NCI-H1694 (cell line): ENCODE measurements at regions not wholly inside any gene's neighbourhood (a gene's known extent, or its start where the extent isn't known, plus 50 kb on each side); places are given as distances from the start of the nearest gene placed in this dataset.

Source experiments
- DNase-seq: peaks from one replicate; lab custom pipeline; 2025; lab: John Stamatoyannopoulos, UW

DNA sequence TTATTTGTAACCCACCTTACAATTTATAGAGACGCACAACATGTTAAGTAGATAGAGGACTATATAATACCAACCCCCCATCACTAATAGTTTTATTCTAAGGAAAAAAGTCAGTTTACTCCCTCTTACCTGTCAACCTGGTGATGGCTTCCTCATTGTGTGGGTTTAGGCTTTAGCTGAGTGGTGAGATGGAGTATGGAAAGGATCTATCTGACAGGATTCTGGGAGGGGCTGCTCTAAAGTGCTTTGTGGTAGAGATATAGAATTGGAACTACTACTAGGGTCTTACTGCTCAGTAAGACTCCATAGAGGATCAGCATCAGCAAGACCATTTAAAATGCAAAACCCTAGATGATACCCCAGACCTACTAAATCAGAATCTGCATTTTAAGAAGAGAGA, 82.1 kb upstream of the IFNE start:
- DNase-seq, result no peak

DNA sequence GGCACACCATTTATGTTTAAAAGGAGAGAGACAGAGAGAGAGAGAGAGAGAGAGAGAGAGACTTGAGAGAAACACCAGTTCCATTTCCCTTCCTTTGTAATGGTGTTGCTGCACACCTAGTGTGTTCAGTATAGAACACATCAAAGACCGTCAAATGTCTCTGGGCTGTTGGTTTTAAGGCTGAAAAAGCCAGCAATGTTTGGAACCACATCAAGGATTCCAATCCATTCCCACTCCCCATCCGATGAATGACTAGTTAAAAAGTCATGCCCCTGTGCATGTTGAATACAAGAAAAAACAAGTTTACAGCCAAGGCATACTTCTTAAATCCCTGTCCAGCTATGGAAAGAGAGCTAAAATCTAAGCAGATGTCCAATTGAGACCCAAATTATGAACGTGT, 83.0 kb upstream of the IFNE start:
- DNase-seq, result no peak

DNA sequence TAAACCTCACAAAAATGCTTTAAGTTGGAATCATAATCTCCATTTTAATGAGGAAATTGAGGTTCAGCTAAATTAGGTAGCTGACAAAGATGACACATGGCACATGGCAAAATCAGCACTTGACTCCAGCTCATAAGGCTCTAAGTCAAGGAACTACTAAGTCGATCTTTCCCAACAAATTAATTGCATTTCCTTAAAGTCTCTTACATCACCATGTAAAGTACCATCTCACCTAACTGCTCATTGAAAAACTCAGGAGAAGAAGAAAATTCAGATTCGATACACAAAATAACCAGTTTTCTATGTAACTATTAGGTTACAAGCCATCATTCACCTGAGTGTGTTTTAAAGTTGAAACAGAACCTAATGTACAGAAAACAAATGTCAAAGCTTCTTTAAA, 85.8 kb upstream of the IFNE start:
- DNase-seq, result no peak

DNA sequence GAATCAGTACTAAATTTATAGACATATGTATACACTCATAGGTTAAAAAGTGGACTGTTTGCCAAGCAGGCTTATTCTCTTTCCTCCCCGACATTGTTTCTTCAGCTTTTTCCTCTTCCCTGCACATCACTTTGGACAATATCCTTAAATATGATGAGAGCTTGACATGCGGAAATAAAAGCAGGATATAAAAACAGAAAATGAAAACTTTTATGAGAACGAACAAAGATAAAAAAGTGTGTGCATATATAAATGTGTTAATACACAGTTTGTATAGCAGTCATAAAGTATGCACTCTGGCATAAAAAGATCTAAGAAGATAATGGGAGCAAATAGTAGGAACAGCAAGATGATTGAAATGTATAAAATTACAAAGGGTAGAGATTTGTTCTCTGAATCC, 86.4 kb upstream of the IFNE start:
- no peak for DNase-seq

DNA sequence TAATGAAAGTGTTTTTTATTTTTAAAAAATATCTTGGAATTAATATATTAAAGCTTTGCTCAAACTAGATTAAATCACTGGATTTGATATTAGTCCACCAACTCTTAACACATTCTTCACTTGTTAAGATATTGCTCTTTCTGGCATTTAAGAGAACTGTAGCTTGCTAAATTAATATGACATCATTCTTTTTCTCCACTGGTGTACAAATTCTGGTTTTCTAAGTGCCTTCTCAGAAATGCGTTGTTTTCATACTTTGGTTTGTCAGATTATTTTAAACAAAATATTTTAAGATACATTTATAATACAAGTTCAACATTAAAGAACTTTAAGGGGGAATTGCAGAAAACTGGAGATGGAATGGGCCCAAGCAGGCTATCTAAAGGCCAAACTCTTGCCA, 87.6 kb upstream of the IFNE start:
- no peak for DNase-seq

DNA sequence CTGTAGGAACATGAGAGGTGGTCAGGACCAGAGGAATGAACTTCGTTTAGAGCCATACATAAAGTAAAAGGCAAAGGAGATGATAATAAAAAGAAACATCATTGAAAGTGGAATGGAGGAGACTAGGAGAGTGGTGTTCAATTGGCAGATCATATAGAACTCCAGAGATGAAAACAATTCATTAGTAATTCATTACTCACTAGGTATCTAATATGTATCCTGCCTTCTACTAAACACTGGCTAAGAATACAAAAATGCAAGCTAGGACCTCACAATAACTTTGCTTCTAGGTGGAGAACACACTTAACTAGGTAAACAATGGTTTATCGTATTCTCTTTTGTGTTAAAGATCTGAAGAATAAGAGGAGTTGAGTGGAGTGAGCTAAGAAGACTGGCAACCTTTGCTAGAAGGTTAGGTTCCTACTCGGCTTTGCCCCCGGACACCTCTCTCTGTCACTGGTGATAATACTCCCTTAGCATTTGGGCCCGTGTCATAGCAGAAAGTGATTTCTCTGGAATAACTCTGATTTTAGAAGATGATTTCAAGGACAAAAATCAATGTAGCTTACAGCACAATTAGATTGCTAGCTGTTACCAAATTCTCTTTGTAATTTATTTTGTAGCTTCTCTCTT, 88.6 kb upstream of the IFNE start:
- no peak for DNase-seq

DNA sequence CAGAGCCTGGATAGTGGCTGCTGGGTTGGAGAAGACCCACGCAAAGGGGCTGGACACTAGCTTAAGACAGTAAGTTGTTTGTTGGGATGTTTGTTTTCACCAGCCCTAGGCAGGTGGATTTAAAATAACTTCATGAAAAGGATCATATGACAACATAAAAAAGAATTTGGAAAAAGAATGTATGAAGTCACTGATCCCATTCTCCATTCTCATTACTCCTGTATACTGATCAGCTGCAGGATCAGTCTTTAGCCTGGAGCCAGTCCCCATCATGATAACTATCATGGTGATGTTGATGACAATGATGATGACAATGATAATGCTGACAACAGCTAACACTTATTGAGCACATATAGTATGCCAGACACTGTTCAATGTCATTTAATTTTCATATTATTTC, 92.1 kb upstream of the IFNE start:
- no peak for DNase-seq

DNA sequence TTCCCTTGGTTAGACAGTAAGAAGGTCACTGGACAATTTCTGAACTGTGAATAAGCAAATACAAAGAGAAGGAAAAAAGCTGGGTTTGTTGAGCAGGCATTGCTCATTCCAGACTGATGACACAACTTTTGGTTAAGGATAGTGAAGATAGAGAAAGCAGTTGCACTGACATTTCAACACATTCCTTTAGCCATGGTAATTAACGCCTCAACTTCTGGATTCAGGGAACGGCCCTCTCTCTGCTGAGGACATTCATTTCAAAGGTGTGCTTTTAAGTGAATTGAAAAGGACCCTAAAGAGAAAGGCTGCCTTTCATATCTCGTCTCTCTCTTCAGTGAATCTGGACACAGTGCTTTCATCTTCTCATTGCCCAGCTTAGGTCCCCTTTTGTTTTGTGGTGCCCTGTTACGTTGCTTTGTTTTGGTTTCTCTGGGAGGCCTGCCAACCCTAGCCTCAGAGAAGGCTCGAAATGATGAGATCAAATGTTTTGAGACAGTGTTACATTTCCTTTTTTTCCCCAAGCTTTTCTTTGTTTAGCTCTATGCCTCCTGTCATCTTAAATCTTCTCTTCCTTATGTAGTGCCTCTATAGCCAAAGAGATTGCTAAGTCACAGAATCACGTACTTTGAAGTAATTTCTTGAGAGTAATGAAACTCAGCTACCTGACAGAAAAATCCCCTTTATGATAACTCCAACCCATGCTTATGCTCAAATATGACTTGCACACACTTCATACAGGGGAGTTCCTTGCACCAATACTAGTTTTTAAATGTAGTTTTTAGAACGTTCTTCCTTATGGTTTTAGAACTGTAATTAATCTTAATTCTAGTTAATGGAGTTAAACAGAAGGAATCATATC, 94.4 kb upstream of the IFNE start:
- no peak for DNase-seq

DNA sequence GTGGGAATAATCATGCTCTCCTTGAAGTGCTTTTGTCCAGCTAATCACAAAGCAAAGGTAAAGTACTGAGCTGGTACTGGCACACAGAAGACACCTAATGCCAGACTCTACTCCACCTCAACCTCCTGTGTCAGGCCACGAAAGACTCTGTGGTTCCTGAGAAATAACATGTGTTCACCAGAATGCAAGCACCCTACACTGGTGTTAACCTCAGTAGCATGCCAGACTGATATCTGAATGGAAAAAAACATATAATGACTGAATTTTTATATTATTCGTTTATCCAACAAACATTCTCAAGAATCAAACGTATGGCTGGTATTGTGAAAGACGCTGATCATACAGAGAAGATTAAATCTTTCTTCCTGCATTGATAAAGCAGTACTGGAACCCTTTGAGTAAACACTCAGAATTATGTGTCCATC, 97.1 kb upstream of the IFNE start:
- no peak for DNase-seq

DNA sequence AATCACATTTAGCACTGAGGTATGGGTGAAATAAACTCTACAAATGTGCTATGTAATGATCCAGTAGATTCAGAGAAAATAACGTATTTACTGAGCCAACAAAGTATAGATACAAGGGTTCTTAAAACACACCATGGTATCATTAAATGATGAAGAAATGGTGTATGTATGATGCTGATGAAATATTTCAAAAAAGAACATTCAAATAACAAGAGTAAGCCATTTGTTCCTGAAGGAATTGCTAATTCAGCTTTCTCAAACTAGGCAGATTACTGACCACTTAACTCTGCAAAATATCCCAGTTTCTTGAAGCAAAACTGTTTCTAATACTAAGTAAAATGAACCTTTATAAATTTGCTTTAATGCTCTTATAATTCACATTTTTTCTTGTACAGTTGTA, 97.6 kb upstream of the IFNE start:
- DNase-seq, result no peak

DNA sequence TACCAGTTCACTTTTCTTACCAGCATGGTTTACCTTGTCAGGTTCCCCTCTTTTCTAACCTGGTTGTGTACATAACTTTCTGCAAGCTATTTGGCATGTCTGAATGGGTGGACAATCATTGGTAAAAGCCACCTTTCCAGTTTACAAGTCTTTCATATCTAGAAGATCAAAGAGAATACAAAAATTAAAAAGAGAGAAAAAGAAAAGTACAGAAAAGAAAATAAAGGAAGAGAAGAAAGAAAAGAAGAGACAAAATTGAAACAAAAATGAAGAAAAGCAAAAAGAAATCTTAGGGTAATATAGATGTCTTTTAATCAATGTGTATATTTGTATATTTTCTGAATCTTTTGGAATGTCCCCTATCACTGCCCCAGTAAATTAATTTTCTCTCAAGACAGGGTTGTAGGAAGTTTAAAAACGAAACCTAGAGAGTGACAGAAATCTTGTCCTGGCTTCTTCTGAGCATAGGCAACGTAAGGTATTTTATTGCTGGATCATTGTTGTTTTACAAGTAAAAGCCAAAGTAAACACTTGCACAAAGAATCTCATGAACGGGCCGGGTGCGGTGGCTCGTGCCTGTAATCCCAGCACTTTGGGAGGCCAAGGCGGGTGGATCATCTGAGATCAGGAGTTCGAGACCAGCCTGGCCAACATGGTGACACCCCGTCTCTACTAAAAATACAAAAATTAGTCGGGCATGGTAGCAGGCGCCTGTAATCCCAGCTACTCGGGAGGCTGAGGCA, 98.7 kb upstream of the IFNE start:
- no peak for DNase-seq

DNA sequence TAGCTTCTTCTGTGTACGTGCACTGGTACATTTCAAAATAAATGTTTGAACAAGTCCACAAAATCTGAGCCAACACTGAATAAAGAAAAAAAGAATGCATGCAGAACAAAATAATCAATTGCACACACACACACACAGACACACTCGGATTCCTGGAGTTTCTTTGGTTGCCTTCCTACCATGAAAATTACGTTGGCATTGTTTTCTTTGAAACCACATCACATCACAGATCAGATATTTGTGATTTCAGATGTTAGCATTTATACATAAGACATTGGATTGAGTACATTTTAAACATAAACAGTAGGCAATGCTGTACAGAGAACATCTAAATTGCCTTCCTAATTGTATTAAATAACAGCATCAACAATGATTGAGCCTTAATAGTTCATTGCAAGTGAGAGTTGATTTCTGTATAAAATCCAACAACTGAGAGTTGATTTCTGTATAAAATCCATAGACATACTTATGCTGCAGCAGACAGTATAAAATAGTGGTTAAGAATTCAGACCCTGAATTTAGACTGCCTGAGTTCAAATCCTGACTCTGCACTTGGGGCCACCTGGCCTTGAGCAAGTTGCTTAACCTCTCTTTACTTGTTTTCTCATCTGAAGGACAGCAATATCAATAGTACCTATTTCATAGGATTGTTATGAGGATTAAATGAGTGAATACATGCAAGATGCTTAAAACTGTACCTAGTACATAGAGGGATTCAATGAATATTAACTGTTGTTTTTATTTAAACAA, 101.7 kb upstream of the IFNE start:
- DNase-seq, result no peak

DNA sequence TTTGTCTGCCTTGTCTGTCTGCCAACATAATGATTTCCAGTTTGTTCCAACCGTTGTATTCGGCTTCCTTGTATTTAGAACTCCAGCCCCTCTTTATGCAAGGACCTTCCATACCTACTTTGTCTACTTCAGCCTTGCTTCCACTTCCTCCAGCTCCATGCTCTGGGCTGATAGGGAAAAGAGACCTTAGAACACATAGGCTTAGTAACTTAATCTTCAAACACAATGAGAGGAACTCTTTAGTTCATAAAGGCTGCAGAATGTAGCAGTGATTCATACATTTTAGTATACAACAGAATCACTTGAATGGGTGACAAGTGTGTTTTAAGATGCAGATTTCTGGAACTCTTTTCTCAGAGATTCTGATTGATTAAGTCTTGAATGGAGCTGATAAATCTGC, 102.8 kb upstream of the IFNE start:
- no peak for DNase-seq

DNA sequence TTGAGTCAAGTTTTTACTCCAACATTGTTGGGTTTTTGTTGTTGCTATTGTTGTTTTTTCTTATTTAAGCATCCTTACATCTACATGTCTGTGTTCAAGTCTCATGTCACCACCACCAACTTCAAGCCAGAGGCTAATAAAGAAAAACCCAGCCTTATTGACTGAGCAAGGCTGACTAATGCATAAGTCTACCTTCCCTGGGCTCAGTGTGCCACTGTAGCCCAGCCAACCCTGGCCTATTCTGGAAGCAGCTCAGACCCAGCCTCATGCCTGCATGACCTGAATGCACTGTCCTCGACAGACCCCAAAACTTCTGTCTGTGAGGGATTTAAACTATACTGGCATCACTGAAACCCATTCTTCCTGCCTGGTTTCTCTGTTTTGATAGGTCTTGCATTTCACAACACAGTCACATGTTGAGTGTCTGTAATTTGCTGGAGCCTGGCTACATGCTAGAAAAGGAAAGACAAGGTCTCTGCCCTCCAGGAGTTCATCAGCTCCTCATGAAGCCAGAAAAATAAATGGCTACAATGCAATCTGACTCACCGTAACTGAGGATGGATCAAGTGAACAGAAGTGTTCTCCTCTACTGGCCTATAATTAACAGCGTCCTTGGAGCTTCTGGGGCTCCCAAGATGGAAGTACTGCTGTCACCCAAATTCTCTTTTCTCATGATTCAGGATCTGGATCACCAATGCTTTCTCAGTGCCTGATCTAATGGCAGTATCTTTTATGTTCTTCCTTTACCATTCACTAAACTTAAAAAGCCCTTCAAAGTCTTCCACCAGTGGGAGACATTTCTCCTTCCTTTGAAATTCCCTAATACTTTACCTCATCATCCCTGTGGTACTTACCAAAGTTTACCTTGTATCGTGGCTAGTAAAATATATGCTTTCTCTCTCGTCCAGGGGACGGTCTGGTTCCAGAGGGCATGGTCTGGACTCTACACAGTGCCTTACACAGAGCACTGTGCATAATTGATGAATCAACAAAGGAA, 103.9 kb upstream of the IFNE start:
- no peak for DNase-seq

DNA sequence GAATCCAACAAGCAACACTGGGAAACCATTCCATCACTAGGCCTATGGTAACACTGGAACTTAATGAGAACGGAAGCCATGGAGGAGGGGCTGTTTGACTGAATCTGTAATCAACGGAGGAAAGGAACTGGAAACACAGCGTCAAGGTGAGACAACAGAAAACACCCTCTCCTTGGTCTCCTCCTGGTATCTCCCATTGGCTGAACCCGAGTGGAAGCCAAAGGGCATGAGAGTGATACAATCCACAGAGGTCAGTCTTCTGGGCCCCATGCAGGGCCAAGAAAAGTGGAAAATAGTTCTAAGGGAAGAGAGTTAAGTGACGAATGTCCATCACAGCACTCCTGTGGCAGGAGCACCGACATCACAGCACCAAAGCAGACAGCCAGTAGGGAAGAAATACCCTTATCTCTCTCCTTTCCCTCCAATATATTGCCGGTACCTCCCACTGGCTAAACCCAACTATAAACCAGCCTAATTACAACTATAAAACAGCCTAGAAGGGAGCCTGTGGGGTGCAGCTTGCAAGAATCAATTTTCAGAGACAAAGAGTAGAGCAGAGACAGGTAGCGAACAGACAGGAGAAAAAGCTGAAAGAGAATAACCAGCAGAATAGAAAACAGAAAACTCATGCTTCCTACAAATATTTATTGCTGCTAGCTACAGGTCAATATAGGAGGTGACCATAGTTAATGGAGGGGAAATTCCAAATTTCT, 107.4 kb upstream of the IFNE start:
- no peak for DNase-seq

DNA sequence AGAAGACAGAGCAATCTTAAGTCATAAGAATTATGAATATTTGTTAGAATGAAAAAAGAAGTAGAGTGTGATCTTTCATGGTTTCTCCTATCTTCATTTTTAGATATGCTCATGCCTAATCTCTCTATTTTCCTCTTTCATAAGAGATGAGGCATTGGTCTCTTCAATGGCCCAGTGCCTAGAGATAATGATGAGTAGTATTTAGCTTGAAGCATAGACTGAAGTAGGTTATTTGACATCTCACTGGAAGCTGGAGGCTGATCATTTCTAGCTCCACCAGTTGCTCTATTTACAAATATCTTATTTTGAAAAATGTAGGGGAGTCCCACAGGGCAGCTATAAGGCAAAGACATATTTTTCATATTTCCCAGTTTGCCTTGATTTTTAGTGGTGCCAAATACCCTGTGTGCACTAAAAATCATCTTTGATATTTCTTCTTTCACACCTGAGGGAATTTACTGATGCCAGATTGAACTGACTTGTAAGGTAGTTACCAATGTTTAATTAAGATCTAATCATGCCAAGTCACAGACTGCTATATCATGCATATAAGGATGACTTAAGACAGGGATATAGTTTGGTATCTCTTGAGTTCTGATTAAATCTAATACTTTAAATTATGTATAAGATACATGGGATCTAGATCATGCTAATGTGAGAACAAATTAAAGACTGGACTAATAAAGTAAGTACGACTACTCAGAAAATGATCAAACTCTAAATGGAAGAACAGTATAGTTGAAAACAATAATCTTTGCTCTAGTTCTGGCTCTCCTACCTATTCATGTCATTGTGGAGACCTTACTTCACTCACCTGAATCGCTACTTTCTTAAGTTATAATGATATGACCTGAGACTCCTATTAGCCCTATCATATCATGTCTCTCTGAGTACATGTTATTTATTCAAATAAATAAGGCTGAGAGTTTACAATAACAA, 108.2 kb upstream of the IFNE start:
- no peak for DNase-seq

DNA sequence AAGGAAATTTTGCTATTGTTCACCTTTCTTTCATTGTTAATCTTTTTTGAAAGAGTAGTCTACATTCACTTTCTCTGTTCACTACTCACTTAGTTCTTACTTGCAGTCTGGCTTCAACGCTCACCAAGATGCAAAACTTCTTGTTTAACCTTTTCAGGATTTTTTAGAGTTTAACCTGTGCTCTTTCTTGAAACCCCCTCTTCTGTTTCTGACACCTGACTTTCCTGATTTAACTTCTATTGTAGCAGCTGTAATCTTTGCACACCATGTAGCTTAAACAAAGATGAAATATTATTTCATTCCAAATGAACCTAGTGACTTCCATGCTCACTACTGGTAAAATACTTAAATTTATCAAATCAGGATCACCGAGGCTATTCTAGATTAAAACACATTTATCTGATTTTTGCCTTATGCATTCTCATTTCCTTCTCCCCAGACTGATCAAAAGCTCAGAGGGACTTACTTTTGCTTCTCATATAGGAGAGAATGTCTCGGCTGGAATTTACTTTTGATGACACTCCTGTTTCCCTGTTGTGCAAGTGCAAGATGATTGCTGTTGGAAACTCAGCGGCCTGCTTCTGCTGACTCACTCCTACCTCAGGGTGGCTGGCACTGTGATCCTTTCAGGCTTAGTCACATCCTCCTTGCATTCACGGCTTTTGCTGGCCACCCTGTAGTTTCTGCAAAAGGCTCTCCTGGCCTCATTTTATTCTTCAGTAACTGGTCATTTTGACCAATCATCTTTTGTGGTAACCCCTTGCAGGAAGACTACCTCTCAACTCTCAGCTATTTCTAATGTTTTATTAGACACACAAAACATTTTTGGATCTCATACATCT, 109.3 kb upstream of the IFNE start:
- no peak for DNase-seq

DNA sequence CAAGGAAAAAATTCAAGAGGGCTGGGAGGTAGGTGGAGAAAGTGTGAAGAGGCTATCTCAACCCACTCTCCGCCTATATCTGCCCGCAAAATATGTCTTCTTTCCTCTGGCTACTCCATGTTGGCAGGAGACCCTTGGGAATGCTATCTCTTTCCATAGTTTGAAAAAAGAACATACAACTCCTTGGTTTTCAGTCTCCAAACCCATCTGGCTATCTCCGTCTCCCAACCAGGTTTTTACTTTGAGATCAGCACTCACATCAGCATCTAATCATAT, 109.9 kb upstream of the IFNE start:
- no peak for DNase-seq

DNA sequence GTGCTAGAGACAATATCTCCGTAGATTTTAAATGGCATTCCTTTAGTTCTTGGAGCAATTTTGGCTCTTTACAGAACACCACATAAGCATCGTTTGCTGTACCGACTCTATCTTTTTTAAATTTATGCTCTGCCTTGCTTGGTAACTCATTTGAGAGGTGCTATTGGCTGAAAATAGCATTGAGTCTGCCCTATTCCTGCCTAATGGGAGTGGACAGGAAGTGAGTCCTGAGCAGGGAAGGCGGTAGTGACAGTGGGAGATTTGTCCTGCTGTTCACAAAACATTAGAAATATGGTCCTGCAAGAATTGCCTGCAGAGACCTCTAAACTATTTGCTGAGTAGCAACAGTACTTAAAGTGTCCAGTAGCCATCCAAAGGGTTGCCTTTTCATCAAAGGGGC, 115.2 kb upstream of the IFNE start:
- no peak for DNase-seq
